Iris pigment epithelial cell (primary cell): ENCODE measurements at regions not wholly inside any gene's neighbourhood (a gene's known extent, or its start where the extent isn't known, plus 50 kb on each side); places are given as distances from the start of the nearest gene placed in this dataset.
"Not testable (repeated sequence)": the region's sequence is repeated elsewhere in the genome, so short reads cannot be mapped to it uniquely, and the experiment has no call there.

Source experiments
- DNase-seq: peaks from one replicate; pipeline ENCODE4 v3.0.0-alpha.2; 2011; ENCODE audit warnings: low read depth

- not testable (repeated sequence) for DNase-seq
Observed at GRCh38 chr3:48101301-48101650, 85.1 kb upstream of the MAP4 start.

DNA sequence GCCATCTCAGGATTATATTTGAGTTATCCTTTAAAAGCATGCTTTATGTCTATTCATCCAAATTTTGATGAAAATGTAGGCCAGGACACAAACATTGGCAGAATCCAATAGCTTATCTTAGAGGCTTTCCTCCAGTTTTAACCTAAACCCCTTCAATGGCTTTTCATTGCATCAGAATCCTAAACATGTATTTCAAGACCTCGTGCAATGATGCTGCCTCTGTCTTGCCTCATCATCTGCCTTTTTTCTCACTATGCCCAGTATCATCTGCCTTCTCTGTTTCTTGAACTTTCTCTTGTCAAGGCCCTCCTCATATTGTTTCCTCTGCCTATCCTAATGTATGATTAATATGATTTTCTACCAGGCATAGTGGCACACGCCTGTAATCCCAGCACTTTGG is 76.1 kb upstream of the MAP4 start:
- no peak for DNase-seq

- DNase-seq = no peak
Observed at GRCh38 chr3:48090166-48090939, 74.1 kb upstream of the MAP4 start.

DNA sequence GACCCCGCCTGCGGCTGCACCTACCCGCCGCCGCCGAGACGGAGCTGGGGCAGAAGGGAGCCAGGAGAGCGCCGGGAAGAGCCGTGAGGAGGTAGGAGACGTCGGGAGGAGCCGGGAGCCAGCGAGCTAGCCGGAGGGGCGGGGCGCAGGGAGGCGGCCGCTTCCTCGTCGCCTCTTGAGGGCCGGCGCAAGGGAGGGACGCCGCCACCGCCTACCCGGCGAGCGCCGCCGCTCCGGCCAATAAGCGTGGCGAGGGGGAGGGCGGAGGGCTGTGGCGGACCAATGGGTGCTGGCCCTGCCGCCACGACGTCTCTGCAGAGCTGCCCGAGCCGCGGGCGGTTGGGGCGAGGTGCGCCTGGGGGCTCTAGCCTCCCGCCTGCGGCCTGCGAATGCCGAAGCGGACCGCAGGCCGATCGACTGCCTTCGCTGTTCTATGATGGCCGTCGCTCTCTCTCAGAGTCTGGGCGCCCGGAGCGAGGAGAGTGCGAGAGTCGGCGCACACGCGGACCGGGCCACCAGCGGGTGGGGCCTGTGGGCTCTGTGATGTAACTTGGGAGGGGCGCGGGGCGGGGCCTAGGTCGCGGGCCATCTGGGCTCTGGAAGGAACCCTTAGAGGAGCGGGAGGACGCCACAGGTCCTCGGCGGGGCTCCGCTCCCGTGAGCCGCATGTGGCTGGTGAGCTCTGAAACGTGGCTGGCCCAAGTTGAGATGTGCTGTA is 72.7 kb upstream of the MAP4 start:
- peak; percentile 99 for DNase-seq

GRCh38 chr3:48088056-48088748 is 72.0 kb upstream of the MAP4 start:
- no peak for DNase-seq

GRCh38 chr3:48086705-48087104 is 70.5 kb upstream of the MAP4 start:
- DNase-seq = peak; percentile 87

GRCh38 chr3:48084929-48085328 is 68.7 kb upstream of the MAP4 start:
- DNase-seq = no peak

- no peak for DNase-seq
Observed at GRCh38 chr3:48084170-48084569, 68.0 kb upstream of the MAP4 start.

GRCh38 chr3:48082580-48083184 is 66.5 kb upstream of the MAP4 start:
- no peak for DNase-seq

DNA sequence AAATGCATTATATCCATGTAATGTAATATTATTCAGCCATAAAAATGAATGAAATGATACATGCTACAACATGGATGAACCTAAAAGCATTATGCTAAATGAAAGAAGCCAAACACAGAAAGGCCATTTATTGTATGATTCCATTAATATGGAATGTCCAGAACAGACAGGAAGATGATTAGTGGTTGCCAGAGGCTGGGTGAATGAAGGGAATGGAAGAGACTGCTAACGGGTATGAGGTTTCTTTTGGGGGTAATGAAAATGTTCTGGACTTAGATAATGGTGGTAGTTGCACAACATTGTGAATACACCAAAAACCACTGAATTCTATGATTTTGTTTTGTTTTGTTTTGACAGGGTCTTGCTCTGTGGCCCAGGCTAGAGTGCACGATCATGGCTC is 61.6 kb upstream of the MAP4 start:
- peak; percentile 81 for DNase-seq

GRCh38 chr3:48070030-48070429 is 53.8 kb upstream of the MAP4 start:
- DNase-seq = no peak

DNA sequence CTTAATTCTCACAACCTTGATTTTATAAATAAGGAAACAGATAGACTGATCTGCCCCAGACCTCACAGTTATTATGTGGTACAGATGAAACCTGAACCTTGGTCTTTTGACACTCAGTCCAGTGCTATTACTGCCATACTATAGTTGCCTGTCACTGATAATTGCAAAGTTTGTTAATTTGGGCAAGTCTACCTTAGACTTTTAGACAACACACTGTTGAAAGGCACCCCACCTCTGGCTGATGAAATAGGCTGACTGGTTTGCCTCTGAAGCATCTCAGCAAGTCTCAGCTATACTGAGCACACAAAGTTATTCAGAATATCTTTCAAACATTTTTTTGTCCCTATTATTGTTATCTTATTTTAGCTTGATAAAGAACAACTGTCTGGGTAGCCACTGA is 53.1 kb upstream of the MAP4 start:
- DNase-seq = no peak

DNA sequence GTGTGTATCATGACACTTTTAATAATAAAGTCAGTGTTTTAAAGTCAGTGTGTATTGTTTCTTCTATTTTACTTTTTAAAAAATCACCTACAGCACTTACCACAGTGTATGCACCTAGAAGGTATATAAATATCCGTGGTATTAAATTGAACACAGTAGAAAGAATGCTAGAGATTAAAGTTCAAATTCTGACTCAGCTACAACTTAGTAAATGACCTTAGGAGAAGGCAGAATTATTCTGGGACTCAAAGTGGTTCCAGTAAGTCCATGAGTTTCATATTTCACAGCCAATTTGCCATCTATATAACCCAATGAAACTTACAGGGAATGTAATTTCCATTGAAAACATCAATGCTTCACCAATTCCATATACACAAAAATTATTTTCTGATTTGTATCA is 52.7 kb upstream of the MAP4 start:
- DNase-seq = no peak

- DNase-seq = not testable (repeated sequence)
Observed at GRCh38 chr3:48068320-48068719, 52.1 kb upstream of the MAP4 start.

DNA sequence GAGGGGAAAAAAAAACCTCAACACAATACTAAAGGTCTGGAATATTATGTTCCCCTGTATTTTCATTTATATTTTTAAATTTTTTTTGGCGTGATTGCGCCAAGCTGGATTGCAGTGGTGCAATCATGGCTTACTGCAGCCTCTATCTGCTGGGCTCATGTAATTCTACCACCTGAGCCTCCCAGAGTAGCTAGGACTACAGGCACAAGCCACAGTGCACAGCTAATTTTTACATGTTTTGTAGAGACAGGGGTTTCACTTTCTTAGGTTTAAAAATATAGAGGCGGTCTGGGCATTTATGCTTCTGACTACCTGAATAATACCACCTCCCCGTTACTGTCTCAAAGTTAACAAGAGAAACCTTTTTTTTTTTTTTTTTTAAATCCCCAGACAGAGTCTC is 51.1 kb upstream of the MAP4 start:
- DNase-seq = no peak
